Keratinocyte (primary cell): ENCODE measurements at regions not wholly inside any gene's neighbourhood (a gene's known extent, or its start where the extent isn't known, plus 50 kb on each side); places are given as distances from the start of the nearest gene placed in this dataset.

Experiments
- CTCF ChIP-seq, 3 experiments: IDR thresholded peaks in 1 of 3; conservative IDR thresholded peaks in 1 of 3; optimal IDR thresholded peaks in 1 of 3; 2 replicates in 2 of 3; 3 replicates in 1 of 3; pipeline versions ENCODE3 to v1.5.1; 2011; ENCODE audit warnings: low read length in 3 of 3, mild to moderate bottlenecking in 3 of 3, moderate library complexity in 2 of 3, control low read depth in 1 of 3, inconsistent platforms in 1 of 3; ENCODE audit not compliant: insufficient read depth in 2 of 3; ENCODE audit errors: extremely low read depth in 1 of 3
- EZH2 ChIP-seq: IDR thresholded peaks from one replicate; pipeline ENCODE4 v1.6.1; 2012; ENCODE audit warnings: inconsistent platforms, mild to moderate bottlenecking, low read length, moderate library complexity

DNA sequence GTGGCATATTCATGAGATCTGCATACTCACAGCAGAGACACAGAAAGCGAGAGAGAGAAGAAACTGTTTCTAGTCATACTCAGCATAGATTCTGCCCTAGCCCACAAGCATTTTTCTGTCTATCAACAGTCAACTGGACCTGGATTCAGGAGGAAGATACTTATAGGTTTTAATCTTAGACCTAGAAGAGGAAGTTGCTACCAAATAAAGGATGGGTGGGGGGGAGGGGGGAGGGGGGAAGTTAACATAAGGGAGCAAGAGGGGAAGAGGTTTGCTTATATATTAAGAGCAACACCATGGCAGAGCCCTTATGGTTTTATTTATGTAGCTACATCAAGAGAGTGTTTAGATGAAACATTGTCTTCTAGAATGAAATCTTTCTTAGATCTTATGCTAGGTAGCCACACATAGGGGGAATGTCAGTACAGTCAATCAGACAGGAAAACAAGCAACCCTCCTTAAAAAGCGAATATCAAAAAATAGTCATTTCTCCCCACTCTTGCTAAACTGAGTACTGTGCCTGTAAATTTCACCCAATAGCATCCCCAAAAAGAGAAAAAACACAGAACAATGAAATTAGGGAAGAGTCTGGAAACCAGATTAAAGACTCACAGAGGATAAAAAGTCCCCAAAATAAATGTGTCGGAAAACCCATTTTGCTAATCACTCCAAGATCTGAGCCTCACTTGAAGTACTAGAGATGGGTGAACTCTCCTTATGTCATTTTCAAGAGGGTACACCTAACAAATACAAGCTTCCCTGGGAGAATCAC lies 192.7 kb upstream of the NR4A3 start:
- TF ChIP-seq CTCF (optimal IDR thresholded peaks at IDR 0.05 in 1 of 3, IDR thresholded peaks at IDR 0.05 in 1 of 3, conservative IDR thresholded peaks at IDR 0.05 in 1 of 3; ENCODE audit: extremely low read depth in 1 of 3, insufficient read depth in 2 of 3, low read length in 3 of 3) (no peak), EZH2 (no peak)
